Dendritic cell treated with granulocyte-macrophage colony-stimulating factor and Interleukin-4, amounts not matched to agents 40 ng/mL and 50 ng/mL, for 4 days (primary cell): ENCODE measurements at regions not wholly inside any gene's neighbourhood (a gene's known extent, or its start where the extent isn't known, plus 50 kb on each side); places are given as distances from the start of the nearest gene placed in this dataset.

Experiments
- H3K27ac Mint-ChIP-seq: one replicate; pipeline ENCODE4 v1.8.0; 2022; ENCODE audit warnings: mild to moderate bottlenecking, mixed read lengths
- H3K27me3 Mint-ChIP-seq: one replicate; pipeline ENCODE4 v1.8.0; 2022; ENCODE audit warnings: mild to moderate bottlenecking, mixed read lengths
- H3K36me3 Mint-ChIP-seq: one replicate; pipeline ENCODE4 v1.8.0; 2022; ENCODE audit warnings: low read depth, mixed read lengths
- H3K4me1 Mint-ChIP-seq: one replicate; pipeline ENCODE4 v1.8.0; 2022; ENCODE audit warnings: low read depth, mixed read lengths
- H3K4me3 Mint-ChIP-seq: one replicate; pipeline ENCODE4 v1.8.0; 2022; ENCODE audit warnings: mild to moderate bottlenecking, moderate library complexity, mixed read lengths
- H3K9me3 Mint-ChIP-seq: one replicate; pipeline ENCODE4 v1.8.0; 2022; ENCODE audit warnings: mixed read lengths
- intact Hi-C: fragments of 100-400 bp; cut with micrococcal nuclease; formaldehyde crosslinking; loops from one replicate; pipeline ENCODE4 v1.15.0; 2022

DNA sequence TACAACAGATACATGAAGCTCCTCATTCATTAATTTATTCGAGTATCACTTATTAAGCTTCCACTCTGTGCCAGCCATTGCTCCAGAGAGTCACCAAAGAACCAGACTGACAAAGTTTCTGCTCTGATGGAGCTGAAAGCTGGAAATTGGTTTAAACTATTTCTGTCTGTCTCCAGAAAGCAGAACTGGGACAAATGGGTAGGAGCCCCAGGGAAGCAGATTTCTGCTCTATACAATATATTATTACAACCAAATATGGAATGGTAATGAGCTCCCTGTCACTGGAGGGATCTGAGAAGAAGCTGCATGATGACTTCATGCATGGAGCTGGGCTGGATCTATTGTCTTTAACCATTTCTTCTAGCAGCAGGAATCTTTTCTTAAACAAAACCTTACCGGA lies 165.4 kb upstream of the ADO start:
- intact Hi-C loops = no loop called here
- Mint-ChIP-seq H3K27ac (no peak overlapping the region), H3K4me1 (peaks cover 19% of the 10 kb centered on the region), H3K9me3 (no peaks in the 10 kb centered on the region), H3K36me3 (no peaks in the 10 kb centered on the region), H3K27me3 (no peaks in the 10 kb centered on the region), H3K4me3 (no peak overlapping the region)

DNA sequence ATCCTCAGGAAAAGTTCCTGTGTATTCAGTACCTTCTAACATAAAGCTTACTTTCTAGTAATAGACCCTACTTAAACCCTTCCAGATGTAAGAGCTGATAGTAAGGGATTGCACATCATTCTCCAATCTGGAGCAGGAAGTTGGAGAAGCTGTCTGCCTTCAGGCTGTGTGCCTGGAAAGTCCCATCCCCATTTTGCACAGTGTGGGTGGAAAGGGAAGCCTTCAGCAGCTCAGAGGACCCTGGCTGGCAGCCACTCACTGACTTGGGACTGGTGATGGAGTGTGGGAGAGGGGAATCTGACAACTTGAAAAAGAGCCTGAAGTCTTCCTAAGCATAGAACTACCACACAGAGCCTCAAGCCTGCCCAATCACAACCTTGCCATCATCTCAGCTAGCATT lies 164.1 kb upstream of the ADO start:
- Mint-ChIP-seq H3K27ac (no peak overlapping the region), H3K4me1 (peaks cover 24% of the 10 kb centered on the region), H3K36me3 (no peaks in the 10 kb centered on the region), H3K4me3 (no peak overlapping the region), H3K9me3 (no peaks in the 10 kb centered on the region), H3K27me3 (no peaks in the 10 kb centered on the region)
- intact Hi-C loops = loop anchor here (10.0 kb wide), 1 partner anchor 54 kb away; no protein-coding TSS in a partner anchor

GRCh38 chr10:62643606-62644587 lies 160.6 kb upstream of the ADO start:
- Mint-ChIP-seq H3K9me3 (no peaks in the 10 kb centered on the region), H3K36me3 (no peaks in the 10 kb centered on the region), H3K4me1 (peaks cover 47% of the 10 kb centered on the region), H3K4me3 (peak overlapping the region; percentile 26), H3K27me3 (no peaks in the 10 kb centered on the region), H3K27ac (peak overlapping the region; percentile 83)
- intact Hi-C loops = loop anchor here (10.0 kb wide), 1 partner anchor 51 kb away; no protein-coding TSS in a partner anchor

DNA sequence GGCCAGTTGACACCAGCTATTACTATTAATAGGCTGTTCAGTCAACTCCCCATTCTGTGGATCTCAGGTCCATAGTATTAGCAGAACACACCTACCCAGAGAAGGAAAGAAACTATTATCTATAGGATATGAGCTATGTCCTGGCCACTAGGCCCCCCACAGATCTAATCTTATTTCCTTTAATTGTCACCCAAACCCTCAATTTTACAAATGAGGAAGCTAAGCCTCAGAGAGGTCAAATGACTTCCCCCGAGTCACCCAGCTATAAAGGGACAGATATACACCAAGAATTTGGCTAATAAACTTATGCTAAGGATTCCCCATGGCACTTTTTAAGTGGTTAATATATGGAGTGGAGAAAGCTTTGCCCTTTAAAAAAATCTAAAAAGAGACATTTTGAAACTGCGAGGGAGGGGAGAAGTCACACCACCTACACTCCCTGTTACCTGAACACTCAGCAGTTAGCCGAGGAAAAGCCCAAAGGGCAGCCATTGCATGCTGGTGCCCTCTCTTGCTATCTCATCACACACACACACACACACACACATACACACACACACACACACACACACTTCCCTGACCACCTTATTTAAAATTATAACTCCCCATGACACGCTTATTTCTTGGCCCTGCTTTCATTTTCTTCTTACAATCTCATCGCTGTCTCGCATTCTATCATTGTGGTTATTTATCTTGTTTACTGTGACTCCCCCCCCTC lies 157.0 kb upstream of the ADO start:
- intact Hi-C loops = loop anchor here (10.0 kb wide), 1 partner anchor 47 kb away; no protein-coding TSS in a partner anchor
- H3K27ac Mint-ChIP-seq = peak overlapping the region; percentile 79
- peaks cover 69% of the 10 kb centered on the region for H3K4me1 Mint-ChIP-seq
- H3K9me3 Mint-ChIP-seq = no peaks in the 10 kb centered on the region
- no peak overlapping the region for H3K4me3 Mint-ChIP-seq
- no peaks in the 10 kb centered on the region for H3K36me3 Mint-ChIP-seq
- no peaks in the 10 kb centered on the region for H3K27me3 Mint-ChIP-seq

DNA sequence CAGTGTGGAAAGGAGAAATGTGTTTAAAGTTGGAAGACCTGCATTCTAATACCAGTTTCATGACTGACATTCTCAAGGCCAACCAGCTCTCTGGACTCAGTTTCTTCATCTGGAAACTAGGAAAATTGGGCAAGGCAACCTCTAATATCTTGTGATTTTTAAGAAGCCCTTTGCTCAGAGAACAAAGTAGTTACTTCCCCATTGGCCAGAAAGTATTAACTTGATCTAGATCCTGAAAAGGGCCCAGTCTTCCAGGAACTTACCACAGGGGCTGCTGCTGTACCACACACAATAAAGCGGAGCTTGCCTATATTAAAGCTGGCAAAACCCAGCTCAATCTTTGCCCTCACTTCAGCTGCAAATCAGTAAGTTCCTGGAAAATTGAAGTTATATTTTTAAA lies 155.6 kb upstream of the ADO start:
- H3K27me3 Mint-ChIP-seq = no peaks in the 10 kb centered on the region
- H3K4me1 Mint-ChIP-seq = peaks cover 69% of the 10 kb centered on the region
- no peak overlapping the region for H3K4me3 Mint-ChIP-seq
- peak overlapping the region; percentile 79 for H3K27ac Mint-ChIP-seq
- H3K9me3 Mint-ChIP-seq = no peaks in the 10 kb centered on the region
- H3K36me3 Mint-ChIP-seq = no peaks in the 10 kb centered on the region
- intact Hi-C loops = loop anchor here (10.0 kb wide), 1 partner anchor 46 kb away; no protein-coding TSS in a partner anchor

- peaks cover 8% of the 10 kb centered on the region for H3K9me3 Mint-ChIP-seq
- intact Hi-C loops = loop anchor here (5.0 kb wide), 1 partner anchor 33 kb away; no protein-coding TSS in a partner anchor
- no peaks in the 10 kb centered on the region for H3K36me3 Mint-ChIP-seq
- H3K4me1 Mint-ChIP-seq = peaks cover 69% of the 10 kb centered on the region
- no peaks in the 10 kb centered on the region for H3K27me3 Mint-ChIP-seq
- no peak overlapping the region for H3K4me3 Mint-ChIP-seq
- H3K27ac Mint-ChIP-seq = no peak overlapping the region
These were observed 154.1 kb upstream of the ADO start for GRCh38 chr10:62650411-62650810.

- H3K9me3 Mint-ChIP-seq = peaks cover 8% of the 10 kb centered on the region
These were observed 153.2 kb upstream of the ADO start for GRCh38 chr10:62651341-62651740.

DNA sequence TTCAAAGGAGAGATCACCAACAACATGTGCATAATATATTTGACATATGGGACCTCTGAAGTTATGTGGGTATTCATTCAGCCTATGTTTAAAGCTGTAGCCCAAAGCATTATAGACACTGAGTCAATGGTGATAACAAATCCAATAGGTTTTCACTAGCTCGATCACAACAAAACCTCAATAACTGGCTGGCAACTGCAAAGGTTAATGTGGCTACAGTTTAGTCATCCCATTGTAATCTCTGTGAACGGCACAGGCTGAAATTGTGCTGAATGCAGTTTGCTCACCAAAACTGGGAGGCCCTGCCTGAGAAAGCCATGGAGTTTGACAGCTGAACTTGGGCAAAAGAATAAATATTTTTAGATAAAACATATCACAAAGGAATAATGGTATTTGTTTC lies 152.4 kb upstream of the ADO start:
- H3K27me3 Mint-ChIP-seq = no peaks in the 10 kb centered on the region
- H3K4me1 Mint-ChIP-seq = peaks cover 69% of the 10 kb centered on the region
- H3K27ac Mint-ChIP-seq = no peak overlapping the region
- H3K9me3 Mint-ChIP-seq = peaks cover 8% of the 10 kb centered on the region
- H3K36me3 Mint-ChIP-seq = no peaks in the 10 kb centered on the region
- no peak overlapping the region for H3K4me3 Mint-ChIP-seq
- intact Hi-C loops = loop anchor here (5.0 kb wide), 1 partner anchor 35 kb away; no protein-coding TSS in a partner anchor

More at GRCh38 chr10:62651341-62651740, 153.2 kb upstream of the ADO start:
- Mint-ChIP-seq H3K27me3 (no peaks in the 10 kb centered on the region), H3K4me1 (peaks cover 70% of the 10 kb centered on the region), H3K4me3 (no peak overlapping the region), H3K27ac (no peak overlapping the region), H3K36me3 (no peaks in the 10 kb centered on the region)
- intact Hi-C loops = loop anchor here (5.0 kb wide), 1 partner anchor 34 kb away; no protein-coding TSS in a partner anchor

GRCh38 chr10:62652564-62652963 lies 152.0 kb upstream of the ADO start:
- Mint-ChIP-seq H3K4me1 (peaks cover 65% of the 10 kb centered on the region), H3K27ac (no peak overlapping the region), H3K36me3 (no peaks in the 10 kb centered on the region), H3K27me3 (no peaks in the 10 kb centered on the region), H3K4me3 (no peak overlapping the region), H3K9me3 (peaks cover 8% of the 10 kb centered on the region)
- intact Hi-C loops = loop anchor here (5.0 kb wide), 1 partner anchor 35 kb away; no protein-coding TSS in a partner anchor

GRCh38 chr10:62653254-62653653 lies 151.3 kb upstream of the ADO start:
- H3K4me1 Mint-ChIP-seq = peaks cover 58% of the 10 kb centered on the region
- peaks cover 8% of the 10 kb centered on the region for H3K9me3 Mint-ChIP-seq
- intact Hi-C loops = loop anchor here (5.0 kb wide), 1 partner anchor 36 kb away; no protein-coding TSS in a partner anchor
- no peaks in the 10 kb centered on the region for H3K27me3 Mint-ChIP-seq
- peak overlapping the region; percentile 38 for H3K27ac Mint-ChIP-seq
- no peaks in the 10 kb centered on the region for H3K36me3 Mint-ChIP-seq
- H3K4me3 Mint-ChIP-seq = no peak overlapping the region

DNA sequence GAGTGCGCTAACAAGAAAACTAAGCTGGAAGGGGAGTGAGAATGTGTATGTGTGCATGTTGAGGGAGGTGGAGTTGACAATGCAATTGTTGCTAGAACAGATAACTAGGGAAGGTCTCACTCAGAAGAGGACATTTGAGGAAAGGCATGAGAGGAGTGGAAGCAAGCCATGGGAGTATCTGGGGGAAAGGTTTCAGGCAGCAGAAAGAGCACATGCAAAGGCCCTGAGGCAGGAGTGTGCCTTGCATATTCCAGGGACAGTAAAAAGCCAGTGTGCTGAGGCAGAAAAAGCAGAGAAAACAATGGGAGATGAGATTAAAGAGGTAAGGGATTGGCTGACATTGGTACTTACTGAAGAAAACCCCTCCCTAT lies 149.6 kb upstream of the ADO start:
- H3K4me1 Mint-ChIP-seq = peaks cover 53% of the 10 kb centered on the region
- intact Hi-C loops = loop anchor here (5.0 kb wide), 1 partner anchor 38 kb away; no protein-coding TSS in a partner anchor
- no peak overlapping the region for H3K27ac Mint-ChIP-seq
- H3K27me3 Mint-ChIP-seq = peaks cover 3% of the 10 kb centered on the region
- H3K9me3 Mint-ChIP-seq = peaks cover 8% of the 10 kb centered on the region
- no peaks in the 10 kb centered on the region for H3K36me3 Mint-ChIP-seq
- H3K4me3 Mint-ChIP-seq = no peak overlapping the region

GRCh38 chr10:62655337-62655994 lies 149.1 kb upstream of the ADO start:
- no peak overlapping the region for H3K4me3 Mint-ChIP-seq
- intact Hi-C loops = no loop called here
- no peaks in the 10 kb centered on the region for H3K36me3 Mint-ChIP-seq
- peaks cover 3% of the 10 kb centered on the region for H3K27me3 Mint-ChIP-seq
- no peak overlapping the region for H3K27ac Mint-ChIP-seq
- H3K9me3 Mint-ChIP-seq = peaks cover 8% of the 10 kb centered on the region
- peaks cover 54% of the 10 kb centered on the region for H3K4me1 Mint-ChIP-seq

DNA sequence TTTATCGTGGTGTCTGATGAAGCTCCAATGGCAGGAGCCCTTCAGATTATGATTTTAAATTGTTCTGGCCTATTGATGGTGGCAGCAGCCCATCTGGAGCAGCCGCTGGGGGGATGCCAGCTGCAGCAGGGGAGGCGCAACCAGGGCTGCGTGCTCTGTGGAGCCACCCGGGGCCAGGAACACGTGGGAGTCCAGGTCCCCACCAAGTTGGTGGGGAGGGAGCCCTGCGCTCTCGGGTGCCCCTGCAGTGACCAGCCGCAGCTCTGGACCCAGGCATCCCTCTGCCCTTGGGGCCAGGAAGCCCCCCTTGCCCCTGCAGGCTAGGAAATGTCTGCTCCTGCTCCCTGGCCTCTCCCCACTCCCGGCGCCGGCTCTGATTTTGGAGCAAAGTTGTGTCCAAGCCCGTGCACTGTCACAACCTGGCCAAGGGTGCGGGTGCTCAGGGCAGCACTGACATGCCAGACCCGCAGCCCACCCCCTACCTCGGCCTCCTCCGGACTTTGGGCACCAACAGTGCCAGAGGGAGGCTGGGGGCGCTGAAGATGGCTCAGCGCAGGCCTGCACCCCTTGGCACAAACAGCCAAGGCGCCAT lies 147.2 kb upstream of the ADO start:
- H3K4me3 Mint-ChIP-seq = no peak overlapping the region

More for the DNA sequence above, 147.2 kb upstream of the ADO start:
- intact Hi-C loops = no loop called here
- peaks cover 8% of the 10 kb centered on the region for H3K9me3 Mint-ChIP-seq
- H3K36me3 Mint-ChIP-seq = no peaks in the 10 kb centered on the region
- peaks cover 57% of the 10 kb centered on the region for H3K4me1 Mint-ChIP-seq
- peak overlapping the region; percentile 19 for H3K27ac Mint-ChIP-seq
- H3K27me3 Mint-ChIP-seq = peaks cover 3% of the 10 kb centered on the region
